PC-3 (cell line): ENCODE measurements at regions not wholly inside any gene's neighbourhood (a gene's known extent, or its start where the extent isn't known, plus 50 kb on each side); places are given as distances from the start of the nearest gene placed in this dataset.

ENCODE experiments used
- CTCF ChIP-seq: fragments of 300-600 bp; sonication (generic); conservative IDR thresholded peaks from 2 replicates; pipeline ENCODE4 v1.5.1; 2017; ENCODE audit warnings: antibody characterized with exemption, low read depth, mild to moderate bottlenecking, low read length
- EZH2 ChIP-seq: fragments of 300-600 bp; sonication (generic); IDR thresholded peaks from one replicate; pipeline ENCODE4 v1.6.1; 2017; ENCODE audit warnings: antibody characterized with exemption, mild to moderate bottlenecking, low read length; ENCODE audit not compliant: unreplicated experiment

DNA sequence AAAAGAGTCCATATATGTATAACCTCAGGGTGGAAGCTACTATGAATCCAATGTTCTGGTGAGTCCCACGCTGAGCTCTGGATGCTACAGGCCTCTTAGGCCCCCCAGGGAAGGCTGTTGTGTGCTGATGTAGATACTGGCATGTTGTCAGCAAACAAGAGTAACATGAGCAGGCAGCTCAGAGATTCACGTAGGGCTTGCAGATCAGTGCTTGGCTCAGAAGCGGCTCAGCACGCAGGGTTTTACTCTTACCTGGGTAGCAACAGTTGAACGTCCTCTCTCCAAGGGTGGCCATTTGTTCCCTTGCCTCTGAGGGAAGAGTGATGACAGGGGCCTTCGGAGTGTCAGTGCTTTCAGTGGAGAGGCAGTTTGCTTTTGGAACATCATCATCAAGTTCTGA, 93.4 kb downstream of the ZFP64 start:
- TF ChIP-seq CTCF (no peak), EZH2 (no peak)
